Activated CD4-positive, alpha-beta T cell treated with anti-CD3 and anti-CD28 coated beads for 4 hours (primary cell): ENCODE measurements at regions not wholly inside any gene's neighbourhood (a gene's known extent, or its start where the extent isn't known, plus 50 kb on each side); places are given as distances from the start of the nearest gene placed in this dataset.
A peak's percentile ranks its signal among the peaks of the same experiment; 100 is the strongest.

Experiments used
- DNase-seq, 2 donors: peaks; one replicate each; pipeline ENCODE4 v3.0.0-alpha.2; 2020

- DNase-seq = no peak
These were observed 52.6 kb upstream of the ASB17 start for GRCh38 chr1:75984781-75985180.

- DNase-seq = no peak
These were observed 53.6 kb upstream of the ASB17 start for GRCh38 chr1:75985827-75986226.

DNA sequence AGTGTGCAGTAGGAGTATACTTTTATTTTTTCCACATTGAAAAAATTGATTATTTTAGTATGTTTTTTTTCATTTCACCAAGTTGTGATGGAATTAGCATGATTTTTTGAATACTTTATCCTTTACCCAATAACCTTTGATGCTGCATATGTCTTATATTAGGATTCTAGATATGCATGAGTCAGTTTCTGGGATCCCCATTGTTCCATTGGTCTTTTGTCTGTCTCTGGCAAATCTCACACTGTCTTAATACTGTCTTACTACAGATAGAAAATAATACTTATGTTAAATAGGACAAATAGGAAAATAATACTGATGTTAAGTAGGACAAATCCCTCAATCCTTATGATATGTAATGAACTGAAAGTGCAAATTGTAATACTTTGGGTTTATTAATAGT is 54.3 kb upstream of the ASB17 start:
- DNase-seq = no peak

DNA sequence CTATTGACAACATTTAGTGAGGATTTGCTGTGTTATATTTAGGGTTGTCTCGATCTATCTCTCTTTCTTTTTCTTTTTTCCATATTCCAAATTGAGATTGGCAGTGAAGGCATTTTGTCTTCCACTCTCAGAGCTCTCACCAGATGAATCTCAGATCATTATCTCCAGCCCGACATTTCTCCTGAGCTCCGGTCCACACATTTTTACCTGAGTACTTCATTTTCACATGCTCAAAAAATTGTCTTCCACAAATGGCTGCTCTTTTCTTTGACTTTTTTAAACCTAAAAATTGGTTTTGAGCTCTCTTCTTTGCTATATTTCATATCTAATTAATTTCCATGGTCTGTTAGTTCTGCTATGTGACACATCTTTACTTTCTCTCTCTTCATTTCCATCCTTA is 56.9 kb upstream of the ASB17 start:
- DNase-seq = no peak

DNA sequence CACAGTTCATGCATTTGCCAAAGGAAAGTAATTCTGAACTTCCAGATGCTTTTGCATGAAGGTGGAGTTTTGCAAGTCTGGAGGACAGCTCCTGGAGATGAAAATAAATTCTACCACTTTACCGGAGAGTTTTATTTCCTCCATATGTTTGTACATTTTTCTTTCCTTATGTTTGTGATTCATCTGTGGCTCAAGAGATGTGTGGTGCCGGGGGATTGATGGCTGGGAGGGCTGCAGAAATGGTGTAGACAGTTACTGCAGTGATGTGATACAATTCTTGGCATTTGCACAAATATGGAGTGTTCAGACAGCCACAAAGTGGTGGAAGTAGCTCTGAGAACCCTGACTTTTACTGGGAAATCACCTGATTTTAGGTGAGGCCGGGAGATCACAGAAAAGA is 58.5 kb upstream of the ASB17 start:
- no peak for DNase-seq

DNA sequence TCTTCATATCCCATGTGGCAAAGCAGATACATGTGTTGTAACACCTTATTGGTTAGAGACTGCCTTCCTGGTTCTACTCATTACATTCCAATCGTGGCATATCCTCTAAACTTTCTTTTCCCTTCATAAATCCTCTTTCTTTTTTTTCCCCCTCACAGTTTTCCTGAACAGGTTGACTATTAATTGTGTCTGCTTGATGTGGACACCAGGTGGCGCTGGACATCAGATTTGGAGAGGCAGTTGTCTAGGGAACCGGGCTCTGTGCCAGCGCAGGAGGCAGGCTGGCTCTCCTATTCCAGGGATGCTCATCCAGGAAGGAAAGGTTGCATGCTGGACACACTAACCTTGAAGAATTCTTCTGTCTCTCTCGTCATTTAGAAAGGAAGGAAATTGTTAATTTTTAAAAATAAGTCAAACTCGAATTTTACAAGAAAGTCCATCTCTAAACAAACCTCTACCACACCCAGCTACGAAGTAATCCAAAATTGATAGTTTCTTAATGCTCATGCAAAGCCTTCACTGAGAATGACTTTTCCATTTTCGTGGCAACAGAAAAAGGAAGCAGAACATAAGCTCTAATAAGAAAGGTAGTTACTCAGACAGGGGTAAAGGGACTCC is 59.4 kb upstream of the ASB17 start:
- peak; percentile 59 to 72 for DNase-seq

GRCh38 chr1:75992312-75992711 is 60.1 kb upstream of the ASB17 start:
- DNase-seq = no peak

DNA sequence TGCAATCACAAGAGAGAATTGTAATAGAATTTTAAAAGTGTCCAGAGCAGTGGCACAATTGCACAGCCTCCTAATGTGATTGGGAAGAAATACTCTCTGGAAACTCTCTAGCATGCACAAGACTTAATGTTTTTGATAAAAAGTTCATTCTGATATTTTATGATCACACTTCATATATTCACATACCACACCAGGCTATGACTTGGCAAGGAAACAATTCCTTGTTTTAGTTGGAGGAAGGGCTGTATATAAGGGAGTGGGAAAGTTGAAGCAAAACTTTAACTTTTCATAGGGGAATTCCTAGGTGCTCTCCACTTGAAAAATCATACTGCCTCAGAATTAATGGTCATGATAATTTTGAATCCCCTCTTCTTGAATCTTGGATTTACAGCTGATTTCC is 61.5 kb upstream of the ASB17 start:
- DNase-seq = no peak

DNA sequence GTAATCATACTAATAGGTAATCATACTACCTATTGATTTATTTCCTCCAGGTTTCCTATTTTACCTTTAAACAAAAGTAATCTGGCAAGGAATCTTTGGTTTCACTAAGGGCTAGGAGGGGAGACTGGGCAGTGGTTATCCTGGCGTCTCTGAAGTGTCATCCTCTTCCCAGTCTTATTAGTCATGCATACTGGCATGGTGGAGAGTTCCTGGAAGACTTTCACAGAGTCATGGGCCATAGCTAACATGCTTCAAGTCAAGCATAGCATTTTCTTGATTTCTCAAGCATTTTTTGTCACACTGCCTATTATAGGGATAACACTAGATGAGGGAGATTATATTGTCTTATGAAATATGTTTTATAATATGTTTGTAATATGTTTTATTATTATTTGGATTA is 64.0 kb upstream of the ASB17 start:
- no peak for DNase-seq

DNA sequence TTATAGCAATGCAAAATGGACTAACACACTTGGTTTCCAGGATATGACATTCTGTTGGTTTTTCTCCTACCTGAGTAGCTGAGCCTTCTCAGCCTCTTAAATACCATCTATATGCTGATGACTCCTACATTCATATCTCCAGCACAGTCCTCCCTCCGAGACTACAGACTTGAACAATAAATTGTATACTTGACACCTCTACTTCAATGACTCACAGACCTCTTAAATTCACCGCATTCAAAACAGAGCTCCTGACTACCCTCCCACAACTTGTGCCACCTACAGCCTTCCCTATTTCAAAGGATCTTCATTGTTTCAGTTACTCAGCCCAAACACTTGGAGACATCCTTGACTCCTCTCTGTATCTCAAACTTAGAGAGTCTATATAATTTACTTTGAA is 66.8 kb upstream of the ASB17 start:
- no peak for DNase-seq

- DNase-seq = no peak
These were observed 70.6 kb upstream of the ST6GALNAC3 start for GRCh38 chr1:76003946-76004345.

DNA sequence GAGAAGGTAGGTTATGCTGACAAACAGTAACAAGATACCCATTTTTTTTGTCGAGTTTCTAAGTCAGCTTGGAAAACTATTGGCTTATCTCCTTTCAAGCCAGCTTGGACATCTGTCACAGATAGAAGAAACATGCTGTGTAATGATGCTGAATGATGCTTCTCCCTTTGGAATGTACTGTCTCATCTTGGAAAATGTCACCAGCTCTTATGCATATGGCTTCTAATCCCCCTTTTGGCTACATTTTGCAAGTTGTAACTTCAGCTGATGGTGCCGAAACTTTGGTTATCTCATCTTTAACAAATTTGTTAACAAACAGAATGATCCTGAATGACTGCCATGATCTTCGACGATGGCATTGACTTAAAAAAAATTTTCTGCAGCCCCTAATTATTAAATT is 68.8 kb upstream of the ST6GALNAC3 start:
- no peak for DNase-seq

GRCh38 chr1:76006234-76006633 is 68.3 kb upstream of the ST6GALNAC3 start:
- no peak for DNase-seq

DNA sequence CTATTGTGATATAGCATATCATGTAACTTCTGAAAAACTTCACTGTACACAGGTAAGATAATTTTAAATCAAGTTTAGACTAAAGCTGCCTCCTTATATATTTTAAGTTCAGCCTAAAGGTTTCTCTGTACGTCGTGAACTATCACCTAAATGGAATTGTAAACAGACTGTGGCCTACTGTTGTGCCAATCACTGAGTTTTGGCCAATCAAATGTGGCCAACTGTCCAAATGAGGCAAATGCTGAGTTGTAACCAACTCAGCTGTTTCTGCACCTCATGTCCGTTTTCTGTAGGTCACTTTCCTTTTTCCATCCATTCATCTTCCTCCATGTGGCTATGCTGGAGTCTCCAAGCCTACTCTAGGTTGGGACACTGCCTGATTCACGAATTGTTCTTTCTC is 63.7 kb upstream of the ST6GALNAC3 start:
- no peak for DNase-seq

DNA sequence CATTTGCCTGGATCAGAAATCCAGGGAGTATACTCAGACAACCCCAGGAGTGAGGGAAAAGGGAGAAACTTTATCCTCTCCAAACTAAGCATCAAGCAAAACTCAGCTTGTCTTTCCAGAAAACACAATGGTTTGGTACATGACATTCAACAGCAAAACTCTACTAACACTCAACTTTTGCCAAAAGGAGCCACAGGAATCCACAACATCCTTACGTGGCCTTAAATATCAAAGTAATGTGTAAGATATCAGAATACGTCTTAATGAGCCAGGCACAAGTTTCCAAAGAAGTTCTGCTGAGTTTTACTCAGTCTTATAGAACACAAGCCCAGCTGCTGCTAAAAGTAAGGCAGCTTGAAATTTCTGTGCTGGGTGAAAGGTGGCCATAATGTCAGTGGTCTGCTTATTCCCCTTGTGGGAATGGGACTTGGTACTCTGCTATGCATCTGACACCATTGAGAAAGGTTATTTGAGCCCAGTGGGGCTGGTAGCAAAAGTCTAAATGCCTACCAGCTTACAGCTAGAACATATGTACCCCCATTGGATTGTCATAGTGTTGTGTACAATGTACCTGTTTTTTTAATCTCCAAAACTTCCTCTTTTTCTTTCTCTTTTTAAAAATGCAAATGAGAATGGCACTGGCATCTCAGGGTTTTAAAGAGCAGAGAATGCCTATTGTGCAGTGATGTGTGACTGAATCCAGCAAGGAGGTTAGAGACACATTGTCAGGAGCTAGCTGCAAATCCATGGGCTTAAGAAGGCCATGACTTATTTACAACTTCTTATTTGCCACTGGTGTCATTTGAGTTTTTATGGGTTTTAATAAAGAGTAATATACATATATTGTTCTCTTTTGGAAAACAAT is 62.0 kb upstream of the ST6GALNAC3 start:
- DNase-seq = no peak

DNA sequence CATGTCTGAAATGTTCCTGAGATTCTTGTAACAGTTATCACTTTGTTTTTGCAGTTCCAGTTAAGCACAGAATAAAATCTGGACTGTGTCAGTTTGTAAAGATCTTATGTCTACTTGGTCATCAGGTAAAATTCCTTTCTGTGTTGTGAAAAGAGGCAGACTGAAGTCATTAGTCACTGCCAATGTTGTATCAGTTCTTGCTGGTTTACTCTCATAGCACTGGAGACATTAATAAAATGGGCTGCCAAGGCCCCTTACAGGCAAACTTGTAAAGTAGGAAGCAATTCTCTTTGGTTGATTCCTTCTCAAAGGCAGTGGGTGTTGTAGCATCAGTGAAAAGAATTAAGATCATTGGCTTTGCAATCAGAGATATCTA is 61.4 kb upstream of the ST6GALNAC3 start:
- no peak for DNase-seq

- DNase-seq = no peak
These were observed 59.0 kb upstream of the ST6GALNAC3 start for GRCh38 chr1:76015478-76016103.

- DNase-seq = no peak
These were observed 56.5 kb upstream of the ST6GALNAC3 start for GRCh38 chr1:76018045-76018444.

- no peak for DNase-seq
These were observed 52.7 kb upstream of the ST6GALNAC3 start for GRCh38 chr1:76021846-76022245.

DNA sequence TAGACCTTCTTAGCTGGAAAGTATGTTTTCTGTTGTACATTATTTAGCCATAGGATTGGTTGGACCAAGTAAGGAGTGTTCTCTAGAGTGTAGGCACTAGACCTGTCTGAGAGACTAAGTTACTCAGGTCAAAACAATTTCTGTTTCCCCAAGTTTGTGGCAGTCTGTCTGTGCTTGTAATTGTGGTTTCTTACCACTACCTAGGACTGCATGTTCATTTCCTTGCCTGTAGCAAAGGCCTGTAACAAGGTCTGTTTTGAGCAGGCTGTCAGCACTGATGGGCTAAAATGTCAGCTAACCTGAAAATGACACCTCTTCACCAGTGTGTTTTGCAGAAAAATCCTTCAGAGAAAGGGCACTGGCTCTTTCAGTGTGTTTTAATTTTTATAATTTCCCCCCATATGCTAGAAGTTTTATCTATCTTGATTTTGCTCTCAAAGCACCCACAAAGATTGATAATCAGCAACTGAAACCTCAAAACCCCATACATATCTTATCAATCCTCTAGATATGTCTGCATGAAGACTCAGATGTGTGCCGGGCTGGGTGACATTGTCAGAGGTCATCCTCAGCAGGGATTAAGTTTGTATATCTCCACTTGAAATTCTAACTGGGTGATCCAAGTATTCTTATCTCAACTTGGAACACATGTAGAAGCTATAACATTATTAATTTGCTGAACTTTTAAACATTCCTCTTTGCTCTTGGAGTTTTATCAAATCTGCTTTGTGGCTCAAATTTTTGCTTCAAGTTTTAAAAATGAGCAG is 50.7 kb upstream of the ST6GALNAC3 start:
- DNase-seq = no peak
